ENCODE measurements at regions not wholly inside any gene's neighbourhood (a gene's known extent, or its start where the extent isn't known, plus 50 kb on each side); places are given as distances from the start of the nearest gene placed in this dataset.

GRCh38 chr4:24400537-24400936 is 183.8 kb downstream of the DHX15 start:
- 71 to 100% methylated on average over 1 to 3 of the region's 3 CpGs for WGBS, 2 experiments (ENCODE audit: insufficient coverage in 2 of 2)
- no peaks in the 10 kb centered on the region for H3K36me3 ChIP-seq (ENCODE audit: control insufficient read depth, insufficient read depth, low read length)

DNA sequence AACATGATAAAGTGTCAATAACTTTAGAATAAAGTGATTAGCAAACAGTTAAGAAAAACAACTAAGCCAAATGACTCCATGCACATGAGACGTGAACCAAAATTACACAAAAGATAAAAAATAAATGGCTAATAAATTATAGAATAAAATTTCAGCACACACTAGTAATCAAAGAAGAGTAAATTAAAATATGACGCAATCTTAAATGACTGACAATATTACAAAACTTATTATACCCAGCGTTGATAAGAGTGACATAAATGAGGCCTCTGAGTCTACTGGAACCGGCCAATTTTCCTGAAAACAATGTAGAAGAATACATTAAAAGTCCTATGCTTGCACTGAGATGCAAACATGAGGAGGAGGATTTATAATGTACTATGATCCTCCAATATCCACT is 187.4 kb downstream of the DHX15 start:
- H3K36me3 ChIP-seq (ENCODE audit: control insufficient read depth, insufficient read depth, low read length), result no peaks in the 10 kb centered on the region

More at GRCh38 chr4:24400537-24400936, 183.8 kb downstream of the DHX15 start:
- H3K4me1 ChIP-seq (ENCODE audit: control insufficient read depth, insufficient read depth, low read length, poor library complexity, severe bottlenecking), result no peaks in the 10 kb centered on the region
- no peak overlapping the region for H3K27ac ChIP-seq (ENCODE audit: low read depth, low read length, severe bottlenecking)
- H3K4me3 ChIP-seq (ENCODE audit: extremely low read depth, insufficient read depth, low read length, poor library complexity, severe bottlenecking), result no peak overlapping the region
- H3K9me3 ChIP-seq (ENCODE audit: control insufficient read depth, low read length), result no peaks in the 10 kb centered on the region

DNA sequence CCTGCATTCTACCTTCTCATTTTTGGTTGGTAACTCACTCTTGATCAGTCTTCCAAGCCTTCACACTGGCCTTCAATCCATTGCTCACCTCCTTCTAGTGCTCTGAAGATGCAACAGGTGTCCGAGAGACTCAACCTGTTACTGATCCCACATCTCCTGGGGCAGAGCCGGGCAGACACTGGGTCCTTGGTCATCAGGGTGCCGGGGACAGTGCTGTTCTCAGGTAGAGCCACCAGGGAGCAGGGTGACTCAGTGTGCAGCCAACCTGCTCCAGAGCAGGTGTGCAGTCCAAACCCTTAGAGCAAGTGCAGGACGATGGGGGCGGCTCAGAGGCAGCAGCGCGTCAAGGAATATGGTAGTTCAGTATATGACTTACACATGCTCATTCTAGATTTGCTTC is 188.4 kb downstream of the DHX15 start:
- H3K4me1 ChIP-seq (ENCODE audit: control insufficient read depth, insufficient read depth, low read length, poor library complexity, severe bottlenecking), result no peaks in the 10 kb centered on the region
- no peak overlapping the region for H3K27ac ChIP-seq (ENCODE audit: low read depth, low read length, severe bottlenecking)
- H3K36me3 ChIP-seq (ENCODE audit: control insufficient read depth, insufficient read depth, low read length), result no peaks in the 10 kb centered on the region
- 95% methylated on average over 5 to 6 of the region's 7 CpGs for WGBS, 2 experiments (ENCODE audit: insufficient coverage in 2 of 2)
- H3K9me3 ChIP-seq (ENCODE audit: control insufficient read depth, low read length), result no peaks in the 10 kb centered on the region
- H3K4me3 ChIP-seq (ENCODE audit: extremely low read depth, insufficient read depth, low read length, poor library complexity, severe bottlenecking), result no peak overlapping the region

More for the DNA sequence above, 187.4 kb downstream of the DHX15 start:
- 100% methylated on average over 1 of the region's 4 CpGs; no CpG with 5 or more reads in 1 of the 2 experiments for WGBS, 2 experiments (ENCODE audit: insufficient coverage in 2 of 2)
- H3K4me1 ChIP-seq (ENCODE audit: control insufficient read depth, insufficient read depth, low read length, poor library complexity, severe bottlenecking), result no peaks in the 10 kb centered on the region
- no peaks in the 10 kb centered on the region for H3K9me3 ChIP-seq (ENCODE audit: control insufficient read depth, low read length)
- H3K4me3 ChIP-seq (ENCODE audit: extremely low read depth, insufficient read depth, low read length, poor library complexity, severe bottlenecking), result no peak overlapping the region
- H3K27ac ChIP-seq (ENCODE audit: low read depth, low read length, severe bottlenecking), result no peak overlapping the region

- Histone ChIP-seq H3K27ac (ENCODE audit: low read depth, low read length, severe bottlenecking) (no peak overlapping the region), H3K36me3 (ENCODE audit: control insufficient read depth, insufficient read depth, low read length) (no peaks in the 10 kb centered on the region), H3K4me1 (ENCODE audit: control insufficient read depth, insufficient read depth, low read length, poor library complexity, severe bottlenecking) (no peaks in the 10 kb centered on the region), H3K9me3 (ENCODE audit: control insufficient read depth, low read length) (no peaks in the 10 kb centered on the region), H3K4me3 (ENCODE audit: extremely low read depth, insufficient read depth, low read length, poor library complexity, severe bottlenecking) (no peak overlapping the region)
- 49 to 78% methylated on average over 2 to 4 of the region's 4 CpGs for WGBS, 2 experiments (ENCODE audit: insufficient coverage in 2 of 2)
Measured at GRCh38 chr4:24394041-24394440, 190.3 kb downstream of the DHX15 start.

- Histone ChIP-seq H3K4me3 (ENCODE audit: extremely low read depth, insufficient read depth, low read length, poor library complexity, severe bottlenecking) (no peak overlapping the region), H3K36me3 (ENCODE audit: control insufficient read depth, insufficient read depth, low read length) (no peaks in the 10 kb centered on the region), H3K4me1 (ENCODE audit: control insufficient read depth, insufficient read depth, low read length, poor library complexity, severe bottlenecking) (no peaks in the 10 kb centered on the region), H3K27ac (ENCODE audit: low read depth, low read length, severe bottlenecking) (no peak overlapping the region), H3K9me3 (ENCODE audit: control insufficient read depth, low read length) (no peaks in the 10 kb centered on the region)
- WGBS, 2 experiments (ENCODE audit: insufficient coverage in 2 of 2), result 96% methylated on average over 4 to 5 of the region's 5 CpGs
Measured at GRCh38 chr4:24392613-24393012, 191.7 kb downstream of the DHX15 start.

DNA sequence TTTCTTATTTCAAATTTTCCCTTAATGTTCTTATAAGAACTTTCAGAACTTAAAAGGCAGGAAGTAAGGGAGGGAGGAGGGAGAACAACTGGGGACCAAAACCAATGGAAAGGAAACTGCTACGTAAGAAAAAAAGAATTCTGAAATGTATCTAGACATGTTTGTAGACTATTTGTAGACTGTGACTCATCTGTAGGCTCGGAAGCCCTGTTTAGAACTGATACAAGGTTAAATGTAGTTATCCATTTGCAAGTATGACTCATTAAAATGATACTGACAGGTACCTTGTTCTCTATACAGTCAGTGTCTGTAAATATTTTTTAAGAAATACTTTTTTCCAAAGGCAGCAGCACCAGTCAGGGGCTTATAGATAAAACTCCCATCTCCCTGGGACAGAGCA is 202.0 kb downstream of the DHX15 start:
- 82 to 86% methylated on average over 1 to 2 of the region's 2 CpGs for WGBS, 2 experiments (ENCODE audit: insufficient coverage in 2 of 2)
- Histone ChIP-seq H3K27ac (ENCODE audit: low read depth, low read length, severe bottlenecking) (no peak overlapping the region), H3K4me3 (ENCODE audit: extremely low read depth, insufficient read depth, low read length, poor library complexity, severe bottlenecking) (no peak overlapping the region), H3K36me3 (ENCODE audit: control insufficient read depth, insufficient read depth, low read length) (no peaks in the 10 kb centered on the region), H3K4me1 (ENCODE audit: control insufficient read depth, insufficient read depth, low read length, poor library complexity, severe bottlenecking) (no peaks in the 10 kb centered on the region), H3K9me3 (ENCODE audit: control insufficient read depth, low read length) (no peaks in the 10 kb centered on the region)

DNA sequence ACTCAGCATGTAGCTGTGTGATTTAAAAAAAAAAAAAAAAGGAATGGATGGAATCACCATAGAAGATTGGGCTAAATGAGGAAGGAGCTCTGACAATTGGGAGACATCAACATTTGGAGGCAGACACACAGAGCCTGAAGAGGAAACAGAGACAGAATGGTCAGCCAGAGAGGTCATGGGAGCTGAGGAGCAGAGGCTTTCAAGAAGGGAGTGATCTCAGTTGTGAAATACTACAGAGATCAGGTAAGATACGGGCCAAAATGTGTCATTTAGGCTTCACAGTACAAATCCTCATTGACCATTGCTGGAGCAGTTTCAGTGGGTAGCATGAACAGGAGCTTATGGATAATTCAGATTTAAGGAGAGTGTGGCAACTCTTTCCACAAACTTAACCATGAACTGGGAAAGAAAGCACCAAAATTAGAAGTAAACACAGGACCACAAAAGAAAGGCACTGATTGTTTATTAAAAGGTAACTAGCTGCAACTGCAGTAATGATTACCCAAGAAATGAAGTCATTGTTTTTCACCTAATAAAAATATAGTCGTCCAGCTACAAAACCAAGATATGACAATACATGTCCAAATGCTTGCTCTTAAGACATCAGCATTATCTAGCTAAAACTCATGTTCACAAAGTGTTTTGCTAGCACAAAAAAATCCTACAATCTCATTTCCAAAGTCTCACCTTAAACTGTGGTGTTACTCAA is 203.2 kb downstream of the DHX15 start:
- Histone ChIP-seq H3K9me3 (ENCODE audit: control insufficient read depth, low read length) (no peaks in the 10 kb centered on the region), H3K27ac (ENCODE audit: low read depth, low read length, severe bottlenecking) (no peak overlapping the region)
- WGBS, 2 experiments (ENCODE audit: insufficient coverage in 2 of 2), result 92 to 100% methylated on average over 1 to 2 of the region's 2 CpGs

DNA sequence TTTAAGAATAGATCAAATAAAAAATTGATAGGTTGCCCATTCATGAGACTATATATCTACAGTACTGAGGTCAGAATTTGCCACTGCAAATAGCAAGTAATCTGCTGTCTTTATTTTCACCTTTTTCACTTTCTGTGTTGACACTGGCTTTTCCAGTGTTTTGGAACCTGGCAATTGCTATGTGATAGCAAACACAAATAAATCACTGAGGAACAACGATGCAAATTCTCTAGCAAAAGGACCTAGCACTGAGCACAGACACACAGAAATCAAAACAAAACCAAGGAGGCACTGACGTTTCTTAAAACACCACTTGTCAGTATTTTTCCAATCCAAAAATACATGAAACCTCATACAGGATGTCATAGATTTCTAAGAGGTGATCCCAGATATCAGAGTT is 210.7 kb downstream of the DHX15 start:
- Histone ChIP-seq H3K4me1 (ENCODE audit: control insufficient read depth, insufficient read depth, low read length, poor library complexity, severe bottlenecking) (no peaks in the 10 kb centered on the region), H3K4me3 (ENCODE audit: extremely low read depth, insufficient read depth, low read length, poor library complexity, severe bottlenecking) (no peak overlapping the region), H3K27ac (ENCODE audit: low read depth, low read length, severe bottlenecking) (no peak overlapping the region), H3K36me3 (ENCODE audit: control insufficient read depth, insufficient read depth, low read length) (no peaks in the 10 kb centered on the region), H3K9me3 (ENCODE audit: control insufficient read depth, low read length) (no peaks in the 10 kb centered on the region)
- 100% methylated on average over 1 of the region's 2 CpGs; no CpG with 5 or more reads in 1 of the 2 experiments for WGBS, 2 experiments (ENCODE audit: insufficient coverage in 2 of 2)

More for the DNA sequence above, 203.2 kb downstream of the DHX15 start:
- H3K4me3 ChIP-seq (ENCODE audit: extremely low read depth, insufficient read depth, low read length, poor library complexity, severe bottlenecking), result no peak overlapping the region
- no peaks in the 10 kb centered on the region for H3K36me3 ChIP-seq (ENCODE audit: control insufficient read depth, insufficient read depth, low read length)
- H3K4me1 ChIP-seq (ENCODE audit: control insufficient read depth, insufficient read depth, low read length, poor library complexity, severe bottlenecking), result no peaks in the 10 kb centered on the region

- no peak overlapping the region for H3K27ac ChIP-seq (ENCODE audit: low read depth, low read length, severe bottlenecking)
- H3K4me1 ChIP-seq (ENCODE audit: control insufficient read depth, insufficient read depth, low read length, poor library complexity, severe bottlenecking), result no peaks in the 10 kb centered on the region
- 94 to 96% methylated on average over 9 of the region's 9 CpGs for WGBS, 2 experiments (ENCODE audit: insufficient coverage in 2 of 2)
- no peaks in the 10 kb centered on the region for H3K36me3 ChIP-seq (ENCODE audit: control insufficient read depth, insufficient read depth, low read length)
- H3K9me3 ChIP-seq (ENCODE audit: control insufficient read depth, low read length), result no peaks in the 10 kb centered on the region
- no peak overlapping the region for H3K4me3 ChIP-seq (ENCODE audit: extremely low read depth, insufficient read depth, low read length, poor library complexity, severe bottlenecking)
Measured at GRCh38 chr4:24372881-24373280, 211.5 kb downstream of the DHX15 start.

DNA sequence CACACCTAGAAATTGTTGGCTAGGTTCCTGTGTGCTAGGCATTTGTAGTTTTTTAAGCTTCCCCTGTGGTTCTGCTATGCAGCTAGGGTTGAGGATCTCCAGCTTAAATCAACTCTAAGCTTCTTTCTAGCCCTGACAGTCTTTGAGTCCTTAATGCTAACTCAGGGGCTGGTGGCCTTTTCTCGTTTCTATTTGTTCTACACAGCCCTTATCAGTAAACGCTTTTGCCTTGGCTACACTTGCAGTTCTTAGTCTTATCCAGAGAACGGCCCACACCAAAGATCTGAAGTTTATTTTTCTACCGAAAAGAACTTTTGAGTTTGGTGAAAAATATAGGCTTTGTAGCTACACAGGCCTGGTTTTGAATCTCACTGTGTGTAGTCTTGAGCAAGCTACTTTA is 212.0 kb downstream of the DHX15 start:
- Histone ChIP-seq H3K36me3 (ENCODE audit: control insufficient read depth, insufficient read depth, low read length) (no peaks in the 10 kb centered on the region), H3K4me1 (ENCODE audit: control insufficient read depth, insufficient read depth, low read length, poor library complexity, severe bottlenecking) (no peaks in the 10 kb centered on the region), H3K9me3 (ENCODE audit: control insufficient read depth, low read length) (no peaks in the 10 kb centered on the region), H3K4me3 (ENCODE audit: extremely low read depth, insufficient read depth, low read length, poor library complexity, severe bottlenecking) (no peak overlapping the region), H3K27ac (ENCODE audit: low read depth, low read length, severe bottlenecking) (no peak overlapping the region)
- WGBS, 2 experiments (ENCODE audit: insufficient coverage in 2 of 2), result 100% methylated on average over 1 of the region's 4 CpGs; no CpG with 5 or more reads in 1 of the 2 experiments

DNA sequence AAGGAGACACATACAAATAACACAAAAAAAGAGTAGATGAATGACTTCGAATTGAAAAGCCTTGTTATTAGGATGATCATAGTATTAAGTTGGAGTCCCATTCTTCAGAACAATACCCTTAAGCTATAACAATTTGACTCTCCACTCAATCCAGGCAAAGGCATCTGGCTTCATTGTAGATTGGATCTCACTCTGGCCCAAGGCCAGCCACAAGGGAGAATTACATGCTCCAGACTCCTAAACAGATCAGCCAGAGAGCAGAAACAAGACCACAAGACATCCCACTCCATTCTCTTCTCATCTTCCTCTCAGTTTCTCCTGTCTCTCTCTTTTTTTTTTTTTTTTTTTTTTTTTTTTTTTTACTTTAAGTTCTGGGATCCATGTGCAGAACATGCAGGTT is 213.9 kb downstream of the DHX15 start:
- Histone ChIP-seq H3K36me3 (ENCODE audit: control insufficient read depth, insufficient read depth, low read length) (no peaks in the 10 kb centered on the region), H3K27ac (ENCODE audit: low read depth, low read length, severe bottlenecking) (no peak overlapping the region), H3K4me1 (ENCODE audit: control insufficient read depth, insufficient read depth, low read length, poor library complexity, severe bottlenecking) (no peaks in the 10 kb centered on the region), H3K4me3 (ENCODE audit: extremely low read depth, insufficient read depth, low read length, poor library complexity, severe bottlenecking) (no peak overlapping the region), H3K9me3 (ENCODE audit: control insufficient read depth, low read length) (no peaks in the 10 kb centered on the region)
- WGBS, 2 experiments (ENCODE audit: insufficient coverage in 2 of 2), result no CpG with 5 or more reads among the region's 1 CpG

All from mesodermal cell (in vitro differentiated cells).